Endothelial cell of umbilical vein (primary cell): ENCODE measurements at regions not wholly inside any gene's neighbourhood (a gene's known extent, or its start where the extent isn't known, plus 50 kb on each side); places are given as distances from the start of the nearest gene placed in this dataset.

Experiments used
- BruUV-seq: library from RNA; stranded (reverse); fragments of 400-500 nt; replicated peaks from 2 replicates; lab custom pipeline; 2021; lab: Mats Ljungman, UMichigan
- CTCF ChIA-PET: fragments of 300-600, 350-600 bp; sonication (Branson Sonifier 250); formaldehyde crosslinking; loops from one replicate; lab custom pipeline; 2021; ENCODE audit warnings: antibody characterized with exemption, inconsistent platforms; lab: Charles Lee
- POLR2A ChIA-PET: fragments of 300-600, 350-600 bp; sonication (Branson Sonifier 250); formaldehyde crosslinking; loops from one replicate; lab custom pipeline; 2021; ENCODE audit warnings: antibody characterized with exemption, inconsistent platforms; lab: Charles Lee
- DNase-seq: peaks from one replicate; pipeline ENCODE4 v3.0.0-alpha.2; 2011; ENCODE audit warnings: low read depth, low spot score
- FAIRE-seq: peaks from 2 replicates; lab custom pipeline; 2011; peaks lifted over from hg19 to GRCh38; lab: Jason Lieb, UNC
- H2AFZ ChIP-seq: 2 replicates; pipeline ENCODE4 v1.6.0; 2012; ENCODE audit warnings: low read depth, low read length, control low read depth, inconsistent platforms
- H3K27ac ChIP-seq: 2 replicates; pipeline ENCODE4 v1.5.1; 2011; ENCODE audit warnings: low read depth, mild to moderate bottlenecking, control low read depth, low read length, moderate library complexity; ENCODE audit not compliant: insufficient read depth
- H3K27me3 ChIP-seq, 2 experiments: 2 replicates each; pipeline versions ENCODE4 v1.6.0 to v1.6.1; 2011; ENCODE audit warnings: low read length in 2 of 2, mixed read lengths in 1 of 2; ENCODE audit not compliant: control insufficient read depth in 2 of 2, insufficient read depth in 2 of 2
- H3K36me3 ChIP-seq, 2 experiments: 2 replicates in 1 of 2; 3 replicates in 1 of 2; pipeline ENCODE4 v1.5.1; 2011; ENCODE audit warnings: low read length in 2 of 2, mild to moderate bottlenecking in 1 of 2, moderate library complexity in 1 of 2; ENCODE audit not compliant: control insufficient read depth in 2 of 2, insufficient read depth in 2 of 2; ENCODE audit errors: extremely low read depth in 1 of 2
- H3K4me1 ChIP-seq: 3 replicates; pipeline ENCODE4 v1.5.1; 2011; ENCODE audit warnings: mild to moderate bottlenecking, low read length; ENCODE audit not compliant: control insufficient read depth, insufficient read depth; ENCODE audit errors: extremely low read depth
- H3K4me2 ChIP-seq: 2 replicates; pipeline ENCODE4 v1.6.1; 2011; ENCODE audit warnings: low read length, control low read depth, mixed read lengths; ENCODE audit not compliant: insufficient read depth
- H3K4me3 ChIP-seq, 3 experiments: fragments of 200-600 bp in 1 of 3; sonication (generic), shearing (Covaris generic) in 1 of 3; replicated peaks in 1 of 3; 2 replicates each; pipeline ENCODE4 v1.5.1; 2011 to 2016; ENCODE audit warnings: control low read depth in 3 of 3, low read length in 3 of 3, mild to moderate bottlenecking in 2 of 3, inconsistent platforms in 1 of 3, low read depth in 1 of 3, moderate library complexity in 1 of 3; ENCODE audit not compliant: insufficient read depth in 1 of 3
- H3K79me2 ChIP-seq: 2 replicates; pipeline ENCODE4 v1.6.0; 2012; ENCODE audit warnings: low read length, inconsistent platforms; ENCODE audit not compliant: control insufficient read depth, insufficient read depth
- H3K9ac ChIP-seq: replicated peaks from 2 replicates; pipeline ENCODE3; 2011; ENCODE audit warnings: low read length, control low read depth; ENCODE audit not compliant: insufficient read depth; ENCODE audit errors: extremely low read depth
- H3K9me1 ChIP-seq: replicated peaks from 3 replicates; pipeline ENCODE4 v1.6.0; 2011; ENCODE audit warnings: mild to moderate bottlenecking, low read length; ENCODE audit not compliant: control insufficient read depth, insufficient read depth; ENCODE audit errors: extremely low read depth
- H3K9me3 ChIP-seq: replicated peaks from 2 replicates; pipeline ENCODE4 v1.5.1; 2012; ENCODE audit warnings: low read length, inconsistent platforms; ENCODE audit not compliant: control insufficient read depth, insufficient read depth
- H4K20me1 ChIP-seq: replicated peaks from 2 replicates; pipeline ENCODE3; 2011; ENCODE audit warnings: mild to moderate bottlenecking, low read length; ENCODE audit not compliant: control insufficient read depth, insufficient read depth; ENCODE audit errors: extremely low read depth
- EZH2 ChIP-seq: IDR thresholded peaks from 2 replicates; pipeline ENCODE4 v1.6.1; 2012; ENCODE audit warnings: borderline replicate concordance, low read depth, mild to moderate bottlenecking, moderate library complexity, low read length, inconsistent platforms; ENCODE audit not compliant: severe bottlenecking
- FOS ChIP-seq: IDR thresholded peaks from 2 replicates; pipeline ENCODE4 v1.6.1; 2011; ENCODE audit warnings: mild to moderate bottlenecking, low read length, moderate library complexity, borderline replicate concordance; ENCODE audit not compliant: insufficient read depth
- GATA2 ChIP-seq: IDR thresholded peaks from 2 replicates; pipeline ENCODE4 v1.7.0; 2011; ENCODE audit warnings: low read depth, mild to moderate bottlenecking, moderate library complexity, mixed read lengths, low read length; ENCODE audit not compliant: insufficient read length, insufficient read depth
- JUN ChIP-seq: IDR thresholded peaks from 2 replicates; pipeline ENCODE4 v1.6.1; 2011; ENCODE audit warnings: borderline replicate concordance, low read depth; ENCODE audit not compliant: insufficient read length, insufficient read depth
- MYC ChIP-seq: IDR thresholded peaks from one replicate; pipeline ENCODE4 v1.6.1; 2011; ENCODE audit warnings: mild to moderate bottlenecking, low read depth, low read length
- POLR2A ChIP-seq: IDR thresholded peaks from 2 replicates; pipeline ENCODE4 v1.6.1; 2012; ENCODE audit warnings: low read depth, mild to moderate bottlenecking, control low read depth, low read length
- POLR2AphosphoS5 ChIP-seq: IDR thresholded peaks from 2 replicates; pipeline ENCODE4 v1.6.1; 2012; ENCODE audit warnings: low read depth, mild to moderate bottlenecking, control low read depth, low read length, moderate library complexity; ENCODE audit not compliant: insufficient read depth
- dilution Hi-C: fragments of 300-500 bp; cut with MboI; formaldehyde crosslinking; loops from one replicate; pipeline ENCODE4 v1.15.0; 2019; ENCODE audit warnings: low sequenced_read_pairs; ENCODE audit not compliant: extremely low pct_ligation_motif_present
- intact Hi-C: fragments of 100-400 bp; cut with micrococcal nuclease; formaldehyde crosslinking; loops from one replicate; pipeline ENCODE4 v1.10.0; 2022
- TF ChIP-seq, protein P1 (sequence below), 2 donors: IDR thresholded peaks; 1 replicate in 1 of 2; 2 replicates in 1 of 2; pipeline ENCODE4 v1.5.1; 2011; ENCODE audit warnings: low read length in 2 of 2, mild to moderate bottlenecking in 2 of 2, moderate library complexity in 2 of 2, control low read depth in 1 of 2, inconsistent platforms in 1 of 2, low read depth in 1 of 2; ENCODE audit not compliant: insufficient read depth in 1 of 2; ENCODE audit errors: extremely low read depth in 1 of 2
- TF ChIP-seq, protein P2 (sequence below): IDR thresholded peaks from 2 replicates; pipeline ENCODE4 v1.6.1; 2011; ENCODE audit not compliant: insufficient read depth, insufficient read length

DNA sequence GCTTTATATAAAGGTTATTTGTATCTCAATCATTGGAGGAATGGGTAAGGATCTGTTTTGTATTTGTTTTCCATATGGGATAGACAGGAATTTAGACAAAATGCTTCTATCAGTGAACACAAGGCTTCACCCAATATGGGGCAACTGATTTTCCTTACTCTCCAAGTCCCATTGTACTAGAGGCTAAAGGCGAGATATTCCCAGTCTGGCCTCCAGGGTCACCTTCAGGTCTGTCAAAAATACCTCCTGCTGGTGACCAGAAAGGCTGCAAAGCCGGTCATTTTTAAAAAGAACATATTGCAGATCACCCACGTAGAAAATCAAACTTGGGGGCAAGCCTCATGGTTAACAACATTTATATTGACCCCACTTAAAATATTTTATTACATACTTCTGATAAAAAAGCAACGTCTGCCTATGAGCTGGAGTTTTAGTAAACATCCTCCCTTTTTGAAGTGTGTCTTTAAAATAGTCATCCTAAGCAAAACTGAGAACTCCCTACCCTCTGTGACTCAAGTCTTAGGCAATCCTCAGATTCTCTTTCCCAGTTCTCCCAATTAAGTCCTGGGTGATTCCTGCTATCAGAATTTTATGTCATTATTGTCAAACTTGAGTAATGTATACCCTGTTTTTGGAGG is 276.6 kb downstream of the MREG start:
- DNase-seq (no peak), FAIRE-seq (no peak)
- H3K79me2 ChIP-seq, result no peaks in the 10 kb centered on the region
- H3K36me3 ChIP-seq, result peaks cover 3 to 6% of the 10 kb centered on the region in 2 experiments
- TF ChIP-seq, protein P1, sequence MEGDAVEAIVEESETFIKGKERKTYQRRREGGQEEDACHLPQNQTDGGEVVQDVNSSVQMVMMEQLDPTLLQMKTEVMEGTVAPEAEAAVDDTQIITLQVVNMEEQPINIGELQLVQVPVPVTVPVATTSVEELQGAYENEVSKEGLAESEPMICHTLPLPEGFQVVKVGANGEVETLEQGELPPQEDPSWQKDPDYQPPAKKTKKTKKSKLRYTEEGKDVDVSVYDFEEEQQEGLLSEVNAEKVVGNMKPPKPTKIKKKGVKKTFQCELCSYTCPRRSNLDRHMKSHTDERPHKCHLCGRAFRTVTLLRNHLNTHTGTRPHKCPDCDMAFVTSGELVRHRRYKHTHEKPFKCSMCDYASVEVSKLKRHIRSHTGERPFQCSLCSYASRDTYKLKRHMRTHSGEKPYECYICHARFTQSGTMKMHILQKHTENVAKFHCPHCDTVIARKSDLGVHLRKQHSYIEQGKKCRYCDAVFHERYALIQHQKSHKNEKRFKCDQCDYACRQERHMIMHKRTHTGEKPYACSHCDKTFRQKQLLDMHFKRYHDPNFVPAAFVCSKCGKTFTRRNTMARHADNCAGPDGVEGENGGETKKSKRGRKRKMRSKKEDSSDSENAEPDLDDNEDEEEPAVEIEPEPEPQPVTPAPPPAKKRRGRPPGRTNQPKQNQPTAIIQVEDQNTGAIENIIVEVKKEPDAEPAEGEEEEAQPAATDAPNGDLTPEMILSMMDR (IDR thresholded peaks at IDR 0.05; ENCODE audit: extremely low read depth in 1 of 2, insufficient read depth in 1 of 2, low read depth in 1 of 2, low read length in 2 of 2), result peak; percentile 18 to 19
- no peak for TF ChIP-seq JUN
- H3K9me1 ChIP-seq, result no peaks in the 10 kb centered on the region
- H3K27me3 ChIP-seq, result no peaks in the 10 kb centered on the region
- H3K4me2 ChIP-seq, result no peak overlapping the region
- CTCF ChIA-PET, result no interaction called here
- H3K4me1 ChIP-seq, result peaks cover 17% of the 10 kb centered on the region
- no peak overlapping the region for H3K9ac ChIP-seq
- dilution Hi-C loops (no loop called here), intact Hi-C loops (no loop called here)
- no TSS peak for BruUV-seq
- no peaks in the 10 kb centered on the region for H4K20me1 ChIP-seq
- POLR2A ChIA-PET, result no interaction called here
- H3K9me3 ChIP-seq, result no peaks in the 10 kb centered on the region
- no peak overlapping the region for H3K4me3 ChIP-seq
- no peak overlapping the region for H2AFZ ChIP-seq
- no peak overlapping the region for H3K27ac ChIP-seq

DNA sequence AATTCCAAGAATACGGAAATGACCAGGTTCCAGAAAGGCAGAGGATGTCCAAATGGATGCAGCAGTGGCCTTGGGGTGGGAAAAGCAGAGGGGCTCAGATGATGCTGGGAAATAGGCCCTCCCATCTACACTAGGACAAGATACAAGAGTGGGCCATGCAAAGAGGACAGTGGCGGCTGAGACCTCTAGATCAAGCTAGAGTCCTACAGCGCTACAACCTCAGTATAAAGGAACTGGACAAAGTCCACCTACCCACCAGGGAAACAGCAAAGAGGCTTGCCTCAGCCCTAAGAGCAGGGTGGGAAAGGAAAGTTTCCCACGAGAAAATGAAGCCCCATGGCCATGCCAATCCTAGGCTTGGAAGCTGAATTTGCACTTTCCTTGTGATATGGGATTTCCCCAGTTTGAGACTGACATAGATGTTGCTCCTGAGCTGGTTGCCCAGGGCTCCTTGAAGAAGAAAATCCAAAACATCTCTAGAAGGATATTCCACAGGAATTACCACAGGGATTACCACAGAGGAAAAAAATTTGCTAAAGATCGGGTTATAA is 282.2 kb downstream of the MREG start:
- H3K9me3 ChIP-seq, result no peaks in the 10 kb centered on the region
- H3K36me3 ChIP-seq, result no peaks in the 10 kb centered on the region
- H4K20me1 ChIP-seq, result no peaks in the 10 kb centered on the region
- no peak overlapping the region for H3K27ac ChIP-seq
- dilution Hi-C loops (no loop called here), intact Hi-C loops (no loop called here)
- BruUV-seq, result no TSS peak
- no peak overlapping the region for H3K4me3 ChIP-seq
- CTCF ChIA-PET, result interaction anchor here (0.6 to 2.8 kb wide), 4 partner anchors 12 to 277 kb away, joined by 3 to 7 read pairs (median 4); no protein-coding TSS in a partner anchor
- H3K4me1 ChIP-seq, result peaks cover 21% of the 10 kb centered on the region
- TF ChIP-seq POLR2AphosphoS5, result no peak
- TF ChIP-seq, protein P2, sequence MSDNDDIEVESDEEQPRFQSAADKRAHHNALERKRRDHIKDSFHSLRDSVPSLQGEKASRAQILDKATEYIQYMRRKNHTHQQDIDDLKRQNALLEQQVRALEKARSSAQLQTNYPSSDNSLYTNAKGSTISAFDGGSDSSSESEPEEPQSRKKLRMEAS, result no peak
- no peak for TF ChIP-seq FOS
- no peak for TF ChIP-seq EZH2
- TF ChIP-seq GATA2, result no peak
- TF ChIP-seq MYC, result no peak
- TF ChIP-seq JUN, result no peak
- TF ChIP-seq POLR2A, result no peak
- TF ChIP-seq, protein P1 (IDR thresholded peaks at IDR 0.05; ENCODE audit: extremely low read depth in 1 of 2, insufficient read depth in 1 of 2, low read depth in 1 of 2, low read length in 2 of 2), result no peak
- no peak overlapping the region for H2AFZ ChIP-seq
- H3K4me2 ChIP-seq, result no peak overlapping the region
- DNase-seq, result no peak
- no peak for FAIRE-seq
- POLR2A ChIA-PET, result no interaction called here
- no peaks in the 10 kb centered on the region for H3K79me2 ChIP-seq
- no peak overlapping the region for H3K9ac ChIP-seq
- H3K27me3 ChIP-seq, result no peaks in the 10 kb centered on the region
- no peaks in the 10 kb centered on the region for H3K9me1 ChIP-seq
